Astrocyte (in vitro differentiated cells and primary cell): ENCODE measurements at regions not wholly inside any gene's neighbourhood (a gene's known extent, or its start where the extent isn't known, plus 50 kb on each side); places are given as distances from the start of the nearest gene placed in this dataset.

ENCODE experiments used
- CTCF ChIP-seq: IDR thresholded peaks from 2 replicates; pipeline ENCODE4 v1.5.1; 2011; ENCODE audit warnings: low read depth, mild to moderate bottlenecking, inconsistent platforms, low read length, moderate library complexity; ENCODE audit not compliant: insufficient read depth
- EZH2 ChIP-seq: IDR thresholded peaks from 2 replicates; pipeline ENCODE4 v1.6.1; 2012; ENCODE audit warnings: mild to moderate bottlenecking, low read length, inconsistent platforms; ENCODE audit not compliant: insufficient read depth

GRCh38 chr3:66803206-66803605 lies 194.9 kb upstream of the KBTBD8 start:
- TF ChIP-seq CTCF (no peak), EZH2 (no peak)
